HL-60 (cell line): ENCODE measurements at regions not wholly inside any gene's neighbourhood (a gene's known extent, or its start where the extent isn't known, plus 50 kb on each side); places are given as distances from the start of the nearest gene placed in this dataset.

ENCODE experiments used
- DNase-seq, 2 experiments: peaks; one replicate each; pipeline ENCODE4 v3.0.0-alpha.2; 2010 to 2020; ENCODE audit warnings: low read depth in 1 of 2, low spot score in 1 of 2
- H3K27ac ChIP-seq: fragments of 250-450 bp; sonication (Bioruptor Pico); replicated peaks from 2 replicates; pipeline ENCODE4 v1.5.1; 2020; ENCODE audit warnings: mild to moderate bottlenecking, moderate library complexity
- H3K27me3 ChIP-seq: fragments of 250-450 bp; sonication (Bioruptor Pico); 2 replicates; pipeline ENCODE4 v1.5.1; 2021; ENCODE audit warnings: mild to moderate bottlenecking, moderate library complexity; ENCODE audit not compliant: insufficient read depth, poor library complexity, severe bottlenecking
- H3K4me3 ChIP-seq: replicated peaks from 2 replicates; pipeline ENCODE4 v1.5.1; 2011; ENCODE audit warnings: mild to moderate bottlenecking, control low read depth, low read length; ENCODE audit not compliant: insufficient read depth
- GABPA ChIP-seq: IDR thresholded peaks from 2 replicates; pipeline ENCODE4 v1.6.1; 2012; ENCODE audit warnings: low read depth
- POLR2AphosphoS5 ChIP-seq: IDR thresholded peaks from 2 replicates; pipeline ENCODE4 v1.6.1; 2012; ENCODE audit warnings: low read depth
- SPI1 ChIP-seq: IDR thresholded peaks from 2 replicates; pipeline ENCODE4 v1.6.1; 2012; ENCODE audit warnings: low read depth, mild to moderate bottlenecking, borderline replicate concordance
- TF ChIP-seq, protein P1 (sequence below): IDR thresholded peaks from one replicate; pipeline ENCODE4 v1.5.1; 2011; ENCODE audit warnings: low read length, control low read depth, inconsistent platforms; ENCODE audit not compliant: insufficient read depth
- TF ChIP-seq, protein P2 (sequence below): IDR thresholded peaks from 2 replicates; pipeline ENCODE4 v1.6.1; 2012; ENCODE audit warnings: low read depth; ENCODE audit not compliant: insufficient replicate concordance

DNA sequence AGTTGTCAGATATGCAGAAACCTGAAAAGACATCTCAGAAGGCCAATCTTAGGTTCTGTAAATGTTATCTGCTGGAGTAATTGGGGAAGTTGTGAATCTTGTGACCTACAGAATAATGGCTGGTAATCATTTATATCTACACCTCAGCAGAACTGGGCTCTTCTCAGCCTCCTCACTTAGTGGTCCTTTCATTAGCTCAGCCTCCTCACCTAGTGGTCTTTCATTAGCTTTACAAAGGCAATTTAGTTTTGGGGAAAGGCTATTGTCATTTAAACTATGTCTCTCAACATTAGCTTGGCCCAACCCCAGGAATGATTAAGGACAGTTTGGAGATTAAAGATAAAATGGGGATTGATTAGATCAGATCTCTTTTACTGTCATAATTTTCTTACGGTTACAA lies 284.2 kb upstream of the SGCD start:
- no peak for TF ChIP-seq SPI1
- no peak for TF ChIP-seq POLR2AphosphoS5
- TF ChIP-seq, protein P1, sequence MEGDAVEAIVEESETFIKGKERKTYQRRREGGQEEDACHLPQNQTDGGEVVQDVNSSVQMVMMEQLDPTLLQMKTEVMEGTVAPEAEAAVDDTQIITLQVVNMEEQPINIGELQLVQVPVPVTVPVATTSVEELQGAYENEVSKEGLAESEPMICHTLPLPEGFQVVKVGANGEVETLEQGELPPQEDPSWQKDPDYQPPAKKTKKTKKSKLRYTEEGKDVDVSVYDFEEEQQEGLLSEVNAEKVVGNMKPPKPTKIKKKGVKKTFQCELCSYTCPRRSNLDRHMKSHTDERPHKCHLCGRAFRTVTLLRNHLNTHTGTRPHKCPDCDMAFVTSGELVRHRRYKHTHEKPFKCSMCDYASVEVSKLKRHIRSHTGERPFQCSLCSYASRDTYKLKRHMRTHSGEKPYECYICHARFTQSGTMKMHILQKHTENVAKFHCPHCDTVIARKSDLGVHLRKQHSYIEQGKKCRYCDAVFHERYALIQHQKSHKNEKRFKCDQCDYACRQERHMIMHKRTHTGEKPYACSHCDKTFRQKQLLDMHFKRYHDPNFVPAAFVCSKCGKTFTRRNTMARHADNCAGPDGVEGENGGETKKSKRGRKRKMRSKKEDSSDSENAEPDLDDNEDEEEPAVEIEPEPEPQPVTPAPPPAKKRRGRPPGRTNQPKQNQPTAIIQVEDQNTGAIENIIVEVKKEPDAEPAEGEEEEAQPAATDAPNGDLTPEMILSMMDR: no peak
- no peak for DNase-seq
- Histone ChIP-seq H3K27ac (no peak overlapping the region), H3K4me3 (no peak overlapping the region), H3K27me3 (no peaks in the 10 kb centered on the region)

DNA sequence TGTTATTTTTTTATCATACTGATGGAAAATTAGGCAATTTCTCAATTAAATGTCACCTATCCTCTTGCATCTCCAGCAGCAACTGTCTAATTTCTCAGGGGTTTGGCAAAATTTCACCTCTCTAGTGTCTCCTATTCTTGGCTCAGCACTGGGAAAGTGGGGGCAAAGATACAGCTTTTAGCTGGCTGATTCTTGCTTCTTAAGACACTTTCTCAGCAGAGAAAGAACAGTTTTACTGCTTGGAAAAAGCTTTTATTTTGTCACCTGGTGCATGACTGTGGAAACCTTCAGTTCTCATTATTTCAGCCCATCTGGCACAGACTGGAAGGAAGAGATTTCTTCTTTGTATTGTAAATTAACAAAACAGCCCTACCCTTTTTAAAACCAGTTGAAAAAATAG lies 283.6 kb upstream of the SGCD start:
- Histone ChIP-seq H3K27me3 (no peaks in the 10 kb centered on the region), H3K4me3 (no peak overlapping the region), H3K27ac (no peak overlapping the region)
- no peak for DNase-seq
- TF ChIP-seq, protein P2, sequence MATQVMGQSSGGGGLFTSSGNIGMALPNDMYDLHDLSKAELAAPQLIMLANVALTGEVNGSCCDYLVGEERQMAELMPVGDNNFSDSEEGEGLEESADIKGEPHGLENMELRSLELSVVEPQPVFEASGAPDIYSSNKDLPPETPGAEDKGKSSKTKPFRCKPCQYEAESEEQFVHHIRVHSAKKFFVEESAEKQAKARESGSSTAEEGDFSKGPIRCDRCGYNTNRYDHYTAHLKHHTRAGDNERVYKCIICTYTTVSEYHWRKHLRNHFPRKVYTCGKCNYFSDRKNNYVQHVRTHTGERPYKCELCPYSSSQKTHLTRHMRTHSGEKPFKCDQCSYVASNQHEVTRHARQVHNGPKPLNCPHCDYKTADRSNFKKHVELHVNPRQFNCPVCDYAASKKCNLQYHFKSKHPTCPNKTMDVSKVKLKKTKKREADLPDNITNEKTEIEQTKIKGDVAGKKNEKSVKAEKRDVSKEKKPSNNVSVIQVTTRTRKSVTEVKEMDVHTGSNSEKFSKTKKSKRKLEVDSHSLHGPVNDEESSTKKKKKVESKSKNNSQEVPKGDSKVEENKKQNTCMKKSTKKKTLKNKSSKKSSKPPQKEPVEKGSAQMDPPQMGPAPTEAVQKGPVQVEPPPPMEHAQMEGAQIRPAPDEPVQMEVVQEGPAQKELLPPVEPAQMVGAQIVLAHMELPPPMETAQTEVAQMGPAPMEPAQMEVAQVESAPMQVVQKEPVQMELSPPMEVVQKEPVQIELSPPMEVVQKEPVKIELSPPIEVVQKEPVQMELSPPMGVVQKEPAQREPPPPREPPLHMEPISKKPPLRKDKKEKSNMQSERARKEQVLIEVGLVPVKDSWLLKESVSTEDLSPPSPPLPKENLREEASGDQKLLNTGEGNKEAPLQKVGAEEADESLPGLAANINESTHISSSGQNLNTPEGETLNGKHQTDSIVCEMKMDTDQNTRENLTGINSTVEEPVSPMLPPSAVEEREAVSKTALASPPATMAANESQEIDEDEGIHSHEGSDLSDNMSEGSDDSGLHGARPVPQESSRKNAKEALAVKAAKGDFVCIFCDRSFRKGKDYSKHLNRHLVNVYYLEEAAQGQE: no peak
- TF ChIP-seq, protein P1: no peak
- no peak for TF ChIP-seq GABPA
- no peak for TF ChIP-seq POLR2AphosphoS5
- no peak for TF ChIP-seq SPI1

DNA sequence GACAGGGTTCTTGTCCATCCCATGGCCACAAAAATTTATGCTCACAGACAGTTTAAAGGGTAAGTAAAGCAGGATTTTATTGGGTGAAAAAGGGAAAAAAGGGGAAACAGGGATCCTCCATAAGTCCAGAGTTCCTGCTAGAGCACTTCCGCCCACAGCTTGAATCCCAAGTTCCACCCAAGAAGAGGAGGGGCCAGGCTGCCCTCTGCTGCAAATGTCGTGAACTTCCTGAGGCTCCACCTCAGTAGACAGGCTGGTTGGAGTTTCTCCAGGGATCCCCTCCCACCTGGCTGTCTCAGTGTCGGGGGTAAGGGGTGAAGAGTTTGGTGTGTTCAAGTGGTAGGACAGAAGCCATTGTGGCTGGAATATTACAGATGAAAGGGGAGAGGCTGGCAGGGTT lies 275.0 kb upstream of the SGCD start:
- DNase-seq: no peak
- H3K27ac ChIP-seq: no peak overlapping the region
- no peak for TF ChIP-seq GABPA
- TF ChIP-seq, protein P1: no peak
- TF ChIP-seq POLR2AphosphoS5: no peak
- TF ChIP-seq, protein P2: no peak
- no peak for TF ChIP-seq SPI1
- no peaks in the 10 kb centered on the region for H3K27me3 ChIP-seq
- H3K4me3 ChIP-seq: no peak overlapping the region

DNA sequence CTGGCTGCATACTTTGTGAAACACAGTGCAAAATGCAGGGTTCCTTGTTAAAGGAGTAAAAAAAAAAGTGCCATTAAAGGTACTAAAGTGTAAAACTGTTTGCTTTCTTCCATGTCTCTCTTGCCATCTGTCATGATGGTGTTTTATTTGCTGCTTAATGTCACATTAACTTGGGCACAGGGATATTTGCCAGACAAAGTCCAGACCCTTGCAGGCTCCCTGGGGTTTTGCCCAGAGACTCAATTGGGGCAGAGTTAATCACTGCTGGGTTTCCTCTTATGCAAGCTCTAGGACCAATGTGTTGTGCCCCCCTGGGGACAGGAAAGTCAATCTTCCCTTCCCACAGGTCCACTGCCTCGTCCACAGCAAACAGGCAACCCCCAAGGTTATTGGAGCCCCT lies 274.3 kb upstream of the SGCD start:
- no peaks in the 10 kb centered on the region for H3K27me3 ChIP-seq
- no peak for DNase-seq
- TF ChIP-seq SPI1 (no peak), GABPA (no peak), POLR2AphosphoS5 (no peak)
- TF ChIP-seq, protein P2: no peak
- TF ChIP-seq, protein P1: no peak
- no peak overlapping the region for H3K4me3 ChIP-seq
- no peak overlapping the region for H3K27ac ChIP-seq
